ENCODE measurements at regions not wholly inside any gene's neighbourhood (a gene's known extent, or its start where the extent isn't known, plus 50 kb on each side); places are given as distances from the start of the nearest gene placed in this dataset.

DNA sequence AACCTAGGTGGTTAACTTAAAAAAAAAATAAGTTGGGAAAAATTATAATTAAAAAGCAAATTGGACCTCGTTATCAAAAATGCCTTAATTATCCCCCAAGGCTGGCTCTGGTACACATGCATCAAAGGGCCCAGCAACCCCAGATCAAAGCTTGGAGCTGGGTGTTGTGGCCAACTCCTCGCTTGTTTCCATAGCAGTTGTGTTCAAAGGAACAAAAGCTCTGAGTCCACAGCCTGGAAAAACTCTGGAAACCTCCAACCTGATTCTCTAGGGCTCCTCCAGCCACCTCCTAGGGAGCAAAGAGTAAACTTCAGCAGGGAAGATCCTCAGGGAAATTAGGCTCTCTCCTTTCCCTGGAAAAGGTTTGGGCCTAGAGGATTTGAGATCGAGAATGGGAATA, 149.4 kb downstream of the NXPE2 start:
- Histone ChIP-seq H4K20me1 (ENCODE audit: insufficient read depth) (no peaks in the 10 kb centered on the region), H3K4me1 (ENCODE audit: control insufficient read depth in 1 of 2, insufficient read depth in 2 of 2, low read depth in 1 of 2, low read length in 1 of 2) (no peaks in the 10 kb centered on the region), H3K27me3 (ENCODE audit: insufficient read depth) (no peaks in the 10 kb centered on the region), H2AFZ (ENCODE audit: low read depth) (no peak overlapping the region), H3K4me3 (ENCODE audit: low read depth in 2 of 2, low read length in 1 of 2) (no peak overlapping the region), H3K79me2 (ENCODE audit: insufficient read depth) (no peaks in the 10 kb centered on the region), H3K9ac (no peak overlapping the region), H3F3A (replicated peaks; ENCODE audit: insufficient read depth) (no peaks in the 10 kb centered on the region), H3K4me2 (no peak overlapping the region), H3K9me3 (no peaks in the 10 kb centered on the region; the same call in 1 of the 2 replicates), H3K36me3 (replicated peaks in 1 of 2; ENCODE audit: control insufficient read depth in 1 of 2, insufficient read depth in 2 of 2, low read length in 1 of 2) (no peaks in the 10 kb centered on the region), H3K9me2 (no peaks in the 10 kb centered on the region), H3K27ac (ENCODE audit: low read depth in 2 of 2, low read length in 1 of 2) (no peak overlapping the region)
- DNase-seq: no peak
- WGBS (ENCODE audit: low lambda C conversion rate): 17% methylated on average over 3 of the region's 3 CpGs
- no peak for TF ChIP-seq TEAD4 (IDR thresholded peaks at IDR 0.05; ENCODE audit: borderline replicate concordance, insufficient read depth)
- TF ChIP-seq MXI1 (IDR thresholded peaks at IDR 0.05; ENCODE audit: low read depth, low read length): no peak
- TF ChIP-seq, protein P1, sequence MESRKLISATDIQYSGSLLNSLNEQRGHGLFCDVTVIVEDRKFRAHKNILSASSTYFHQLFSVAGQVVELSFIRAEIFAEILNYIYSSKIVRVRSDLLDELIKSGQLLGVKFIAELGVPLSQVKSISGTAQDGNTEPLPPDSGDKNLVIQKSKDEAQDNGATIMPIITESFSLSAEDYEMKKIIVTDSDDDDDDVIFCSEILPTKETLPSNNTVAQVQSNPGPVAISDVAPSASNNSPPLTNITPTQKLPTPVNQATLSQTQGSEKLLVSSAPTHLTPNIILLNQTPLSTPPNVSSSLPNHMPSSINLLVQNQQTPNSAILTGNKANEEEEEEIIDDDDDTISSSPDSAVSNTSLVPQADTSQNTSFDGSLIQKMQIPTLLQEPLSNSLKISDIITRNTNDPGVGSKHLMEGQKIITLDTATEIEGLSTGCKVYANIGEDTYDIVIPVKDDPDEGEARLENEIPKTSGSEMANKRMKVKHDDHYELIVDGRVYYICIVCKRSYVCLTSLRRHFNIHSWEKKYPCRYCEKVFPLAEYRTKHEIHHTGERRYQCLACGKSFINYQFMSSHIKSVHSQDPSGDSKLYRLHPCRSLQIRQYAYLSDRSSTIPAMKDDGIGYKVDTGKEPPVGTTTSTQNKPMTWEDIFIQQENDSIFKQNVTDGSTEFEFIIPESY (IDR thresholded peaks at IDR 0.05; ENCODE audit: borderline replicate concordance, low read depth): no peak
- TF ChIP-seq JUND (IDR thresholded peaks at IDR 0.05): no peak
- TF ChIP-seq, protein P2, sequence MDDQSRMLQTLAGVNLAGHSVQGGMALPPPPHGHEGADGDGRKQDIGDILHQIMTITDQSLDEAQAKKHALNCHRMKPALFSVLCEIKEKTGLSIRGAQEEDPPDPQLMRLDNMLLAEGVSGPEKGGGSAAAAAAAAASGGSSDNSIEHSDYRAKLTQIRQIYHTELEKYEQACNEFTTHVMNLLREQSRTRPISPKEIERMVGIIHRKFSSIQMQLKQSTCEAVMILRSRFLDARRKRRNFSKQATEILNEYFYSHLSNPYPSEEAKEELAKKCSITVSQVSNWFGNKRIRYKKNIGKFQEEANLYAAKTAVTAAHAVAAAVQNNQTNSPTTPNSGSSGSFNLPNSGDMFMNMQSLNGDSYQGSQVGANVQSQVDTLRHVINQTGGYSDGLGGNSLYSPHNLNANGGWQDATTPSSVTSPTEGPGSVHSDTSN (IDR thresholded peaks at IDR 0.05): no peak
- no peak for TF ChIP-seq SMC3 (IDR thresholded peaks at IDR 0.05; ENCODE audit: low read depth, low read length)
- TF ChIP-seq, protein P3, sequence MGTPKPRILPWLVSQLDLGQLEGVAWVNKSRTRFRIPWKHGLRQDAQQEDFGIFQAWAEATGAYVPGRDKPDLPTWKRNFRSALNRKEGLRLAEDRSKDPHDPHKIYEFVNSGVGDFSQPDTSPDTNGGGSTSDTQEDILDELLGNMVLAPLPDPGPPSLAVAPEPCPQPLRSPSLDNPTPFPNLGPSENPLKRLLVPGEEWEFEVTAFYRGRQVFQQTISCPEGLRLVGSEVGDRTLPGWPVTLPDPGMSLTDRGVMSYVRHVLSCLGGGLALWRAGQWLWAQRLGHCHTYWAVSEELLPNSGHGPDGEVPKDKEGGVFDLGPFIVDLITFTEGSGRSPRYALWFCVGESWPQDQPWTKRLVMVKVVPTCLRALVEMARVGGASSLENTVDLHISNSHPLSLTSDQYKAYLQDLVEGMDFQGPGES (IDR thresholded peaks at IDR 0.05; ENCODE audit: low read depth, low read length): no peak
- no peak for TF ChIP-seq POLR2AphosphoS5 (IDR thresholded peaks at IDR 0.05; ENCODE audit: low read depth, low read length)
- no peak for TF ChIP-seq ELF1 (IDR thresholded peaks at IDR 0.05)
- TF ChIP-seq FOSL2 (IDR thresholded peaks at IDR 0.05; ENCODE audit: borderline replicate concordance, low read depth): no peak
- TF ChIP-seq YY1 (IDR thresholded peaks at IDR 0.05; ENCODE audit: low read depth): no peak
- ChIA-PET CTCF (no interaction called here), POLR2A (no interaction called here)

DNA sequence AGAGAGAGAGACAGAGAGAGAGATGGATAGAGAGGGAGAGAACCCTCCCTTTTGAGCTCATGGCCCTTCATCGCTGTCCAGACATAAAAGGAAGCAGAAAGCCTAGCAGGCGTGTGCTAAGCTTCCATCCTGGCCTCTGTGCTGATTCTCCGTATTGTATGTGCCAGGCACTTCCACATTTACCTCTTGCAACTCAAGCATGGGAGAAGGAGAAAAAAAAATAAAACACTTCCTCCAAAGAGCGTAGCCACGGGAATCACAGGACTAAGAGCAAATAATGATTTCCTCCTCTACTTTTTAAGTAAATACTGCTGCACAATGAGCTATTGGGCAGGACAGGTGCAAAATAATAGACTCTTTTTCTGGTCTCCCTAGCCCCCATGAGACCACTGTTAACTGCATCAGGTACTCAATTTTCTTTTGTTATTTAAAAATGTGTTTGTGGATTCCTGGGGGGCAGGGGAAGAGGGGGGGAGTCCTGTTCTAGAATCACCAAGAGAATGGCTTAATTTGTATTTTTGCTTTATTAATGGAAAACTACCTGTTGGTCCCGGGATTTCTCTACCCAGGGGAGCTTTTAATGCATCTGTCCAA, 154.3 kb downstream of the NXPE2 start:
- Histone ChIP-seq H3K4me1 (ENCODE audit: control insufficient read depth in 1 of 2, insufficient read depth in 2 of 2, low read depth in 1 of 2, low read length in 1 of 2) (no peaks in the 10 kb centered on the region), H3K36me3 (replicated peaks in 1 of 2; ENCODE audit: control insufficient read depth in 1 of 2, insufficient read depth in 2 of 2, low read length in 1 of 2) (no peaks in the 10 kb centered on the region), H3K4me3 (ENCODE audit: low read depth in 2 of 2, low read length in 1 of 2) (no peak overlapping the region), H2AFZ (ENCODE audit: low read depth) (no peak overlapping the region), H3K4me2 (no peak overlapping the region), H3K79me2 (ENCODE audit: insufficient read depth) (no peaks in the 10 kb centered on the region), H3K9me2 (no peaks in the 10 kb centered on the region), H3F3A (replicated peaks; ENCODE audit: insufficient read depth) (no peaks in the 10 kb centered on the region), H3K9me3 (no peaks in the 10 kb centered on the region), H4K20me1 (ENCODE audit: insufficient read depth) (no peaks in the 10 kb centered on the region), H3K9ac (no peak overlapping the region), H3K27ac (ENCODE audit: low read depth in 2 of 2, low read length in 1 of 2) (no peak overlapping the region), H3K27me3 (ENCODE audit: insufficient read depth) (no peaks in the 10 kb centered on the region)
- ChIA-PET CTCF (interaction anchor here (0.6 kb wide), 1 partner anchor 109 kb away, joined by 3 read pairs; no protein-coding TSS in a partner anchor), POLR2A (no interaction called here)
- 25% methylated on average over 6 of the region's 6 CpGs for WGBS (ENCODE audit: low lambda C conversion rate)
- no peak for DNase-seq
- TF ChIP-seq EP300 (IDR thresholded peaks at IDR 0.05; ENCODE audit: borderline replicate concordance in 1 of 2, low read depth in 1 of 2, low read length in 1 of 2): no peak
- TF ChIP-seq, protein P4, sequence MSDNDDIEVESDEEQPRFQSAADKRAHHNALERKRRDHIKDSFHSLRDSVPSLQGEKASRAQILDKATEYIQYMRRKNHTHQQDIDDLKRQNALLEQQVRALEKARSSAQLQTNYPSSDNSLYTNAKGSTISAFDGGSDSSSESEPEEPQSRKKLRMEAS (IDR thresholded peaks at IDR 0.05; ENCODE audit: low read depth): no peak
- TF ChIP-seq RFX5 (IDR thresholded peaks at IDR 0.05; ENCODE audit: low read length): no peak
- no peak for TF ChIP-seq YY1 (IDR thresholded peaks at IDR 0.05; ENCODE audit: low read depth)
- no peak for TF ChIP-seq CHD2 (IDR thresholded peaks at IDR 0.05; ENCODE audit: low read length, partially characterized antibody)
- no peak for TF ChIP-seq RCOR1 (IDR thresholded peaks at IDR 0.05; ENCODE audit: low read length)
- TF ChIP-seq, protein P5, sequence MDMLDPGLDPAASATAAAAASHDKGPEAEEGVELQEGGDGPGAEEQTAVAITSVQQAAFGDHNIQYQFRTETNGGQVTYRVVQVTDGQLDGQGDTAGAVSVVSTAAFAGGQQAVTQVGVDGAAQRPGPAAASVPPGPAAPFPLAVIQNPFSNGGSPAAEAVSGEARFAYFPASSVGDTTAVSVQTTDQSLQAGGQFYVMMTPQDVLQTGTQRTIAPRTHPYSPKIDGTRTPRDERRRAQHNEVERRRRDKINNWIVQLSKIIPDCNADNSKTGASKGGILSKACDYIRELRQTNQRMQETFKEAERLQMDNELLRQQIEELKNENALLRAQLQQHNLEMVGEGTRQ (IDR thresholded peaks at IDR 0.05; ENCODE audit: borderline replicate concordance, low read depth, low read length): no peak
- TF ChIP-seq MXI1 (IDR thresholded peaks at IDR 0.05; ENCODE audit: low read depth, low read length): no peak
- TF ChIP-seq FOSL2 (IDR thresholded peaks at IDR 0.05; ENCODE audit: borderline replicate concordance, low read depth): no peak
- TF ChIP-seq SIN3A (IDR thresholded peaks at IDR 0.05; ENCODE audit: borderline replicate concordance, low read depth, low read length): no peak
- TF ChIP-seq MEF2A (IDR thresholded peaks at IDR 0.05; ENCODE audit: borderline replicate concordance, low read depth): no peak
